ENCODE measurements at regions not wholly inside any gene's neighbourhood (a gene's known extent, or its start where the extent isn't known, plus 50 kb on each side); places are given as distances from the start of the nearest gene placed in this dataset.

DNA sequence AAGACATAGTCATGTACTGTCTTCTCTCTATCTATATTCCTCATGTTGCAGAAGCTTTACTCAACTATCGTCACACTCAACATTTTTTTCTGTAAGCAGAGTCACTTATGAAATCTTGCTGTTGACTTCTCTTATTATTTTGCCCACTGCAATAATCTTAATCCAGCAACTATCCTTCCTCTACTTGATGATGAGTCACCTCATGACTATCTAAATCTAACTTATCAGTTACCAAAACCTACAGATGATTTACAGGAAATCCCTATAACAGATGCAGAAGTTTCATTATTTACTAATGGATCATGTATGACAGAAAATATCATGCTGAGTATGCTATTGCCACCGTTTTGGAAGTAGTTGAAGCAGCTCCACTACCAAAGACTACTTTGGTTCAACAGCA lies 378.9 kb downstream of the DUSP10 start:
- Histone ChIP-seq H3K27me3 (ENCODE audit: control insufficient read depth in 2 of 2, insufficient read depth in 2 of 2, low read length in 2 of 2) (no peaks in the 10 kb centered on the region), H3K4me1 (ENCODE audit: control insufficient read depth in 2 of 2, insufficient read depth in 2 of 2, low read length in 2 of 2) (no peaks in the 10 kb centered on the region), H3K9ac (ENCODE audit: low read depth in 1 of 2, low read length in 2 of 2) (no peak overlapping the region), H3K36me3 (ENCODE audit: control insufficient read depth in 2 of 2, insufficient read depth in 2 of 2, low read length in 2 of 2) (no peaks in the 10 kb centered on the region), H3K4me3 (ENCODE audit: low read length in 2 of 2) (no peak overlapping the region), H3K27ac (ENCODE audit: low read depth in 2 of 2, low read length in 2 of 2) (no peak overlapping the region), H3K9me3 (ENCODE audit: control insufficient read depth in 2 of 2, low read length in 2 of 2) (no peaks in the 10 kb centered on the region)

DNA sequence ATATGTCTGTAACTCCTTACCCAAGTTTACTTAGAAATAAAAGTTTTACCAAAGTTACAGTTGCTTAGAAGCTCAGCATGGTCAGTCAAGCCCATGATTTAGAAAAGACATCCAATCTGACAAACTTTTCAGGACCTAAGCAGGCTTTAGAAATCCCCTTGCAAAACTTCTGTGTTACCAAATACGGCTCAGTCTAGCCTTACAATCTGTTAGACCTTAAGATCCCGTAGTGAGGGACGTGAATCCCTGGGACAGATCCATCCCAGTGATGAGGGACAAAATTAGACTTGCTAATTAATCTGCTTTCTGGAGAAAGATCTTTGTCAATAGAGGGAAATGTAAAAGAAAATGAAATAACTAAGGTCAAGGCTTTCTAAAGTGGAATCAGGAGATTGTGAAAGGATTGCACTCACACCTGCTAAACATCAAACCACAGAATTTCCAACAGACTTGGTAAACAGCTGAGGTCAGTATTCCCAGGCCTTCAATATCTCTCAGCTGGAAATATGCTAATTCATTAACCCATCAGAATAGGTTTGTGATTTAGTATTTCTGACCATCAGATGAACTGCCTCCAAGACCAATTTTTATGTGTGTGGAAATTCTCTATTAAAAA lies 375.3 kb downstream of the DUSP10 start:
- no peaks in the 10 kb centered on the region for H3K36me3 ChIP-seq (ENCODE audit: control insufficient read depth in 2 of 2, insufficient read depth in 2 of 2, low read length in 2 of 2)
- no peaks in the 10 kb centered on the region for H3K27me3 ChIP-seq (ENCODE audit: control insufficient read depth in 2 of 2, insufficient read depth in 2 of 2, low read length in 2 of 2)
- H3K4me1 ChIP-seq (ENCODE audit: control insufficient read depth in 2 of 2, insufficient read depth in 2 of 2, low read length in 2 of 2): no peaks in the 10 kb centered on the region
- no peak overlapping the region for H3K9ac ChIP-seq (ENCODE audit: low read depth in 1 of 2, low read length in 2 of 2)
- no peak overlapping the region for H3K4me3 ChIP-seq (ENCODE audit: low read length in 2 of 2)
- H3K9me3 ChIP-seq (ENCODE audit: control insufficient read depth in 2 of 2, low read length in 2 of 2): no peaks in the 10 kb centered on the region
- H3K27ac ChIP-seq (ENCODE audit: low read depth in 2 of 2, low read length in 2 of 2): no peak overlapping the region

GRCh38 chr1:221371705-221372104 lies 370.2 kb downstream of the DUSP10 start:
- Histone ChIP-seq H3K4me1 (ENCODE audit: control insufficient read depth in 2 of 2, insufficient read depth in 2 of 2, low read length in 2 of 2) (no peaks in the 10 kb centered on the region), H3K27ac (ENCODE audit: low read depth in 2 of 2, low read length in 2 of 2) (no peak overlapping the region), H3K36me3 (ENCODE audit: control insufficient read depth in 2 of 2, insufficient read depth in 2 of 2, low read length in 2 of 2) (no peaks in the 10 kb centered on the region), H3K9me3 (ENCODE audit: control insufficient read depth in 2 of 2, low read length in 2 of 2) (peaks cover 0 to 4% of the 10 kb centered on the region in 2 donors), H3K27me3 (ENCODE audit: control insufficient read depth in 2 of 2, insufficient read depth in 2 of 2, low read length in 2 of 2) (no peaks in the 10 kb centered on the region), H3K9ac (ENCODE audit: low read depth in 1 of 2, low read length in 2 of 2) (no peak overlapping the region), H3K4me3 (ENCODE audit: low read length in 2 of 2) (no peak overlapping the region)

- Histone ChIP-seq H3K27ac (ENCODE audit: low read depth in 2 of 2, low read length in 2 of 2) (no peak overlapping the region), H3K9ac (ENCODE audit: low read depth in 1 of 2, low read length in 2 of 2) (no peak overlapping the region), H3K36me3 (ENCODE audit: control insufficient read depth in 2 of 2, insufficient read depth in 2 of 2, low read length in 2 of 2) (no peaks in the 10 kb centered on the region), H3K27me3 (ENCODE audit: control insufficient read depth in 2 of 2, insufficient read depth in 2 of 2, low read length in 2 of 2) (no peaks in the 10 kb centered on the region), H3K4me3 (ENCODE audit: low read length in 2 of 2) (no peak overlapping the region), H3K4me1 (ENCODE audit: control insufficient read depth in 2 of 2, insufficient read depth in 2 of 2, low read length in 2 of 2) (no peaks in the 10 kb centered on the region), H3K9me3 (ENCODE audit: control insufficient read depth in 2 of 2, low read length in 2 of 2) (peaks cover 0 to 4% of the 10 kb centered on the region in 2 donors)
Measured at GRCh38 chr1:221373795-221374194, 368.1 kb downstream of the DUSP10 start.

- Histone ChIP-seq H3K36me3 (ENCODE audit: control insufficient read depth in 2 of 2, insufficient read depth in 2 of 2, low read length in 2 of 2) (no peaks in the 10 kb centered on the region), H3K4me1 (ENCODE audit: control insufficient read depth in 2 of 2, insufficient read depth in 2 of 2, low read length in 2 of 2) (no peaks in the 10 kb centered on the region), H3K9ac (ENCODE audit: low read depth in 1 of 2, low read length in 2 of 2) (no peak overlapping the region), H3K27me3 (ENCODE audit: control insufficient read depth in 2 of 2, insufficient read depth in 2 of 2, low read length in 2 of 2) (no peaks in the 10 kb centered on the region), H3K4me3 (ENCODE audit: low read length in 2 of 2) (no peak overlapping the region), H3K9me3 (ENCODE audit: control insufficient read depth in 2 of 2, low read length in 2 of 2) (peaks cover 0 to 4% of the 10 kb centered on the region in 2 donors), H3K27ac (ENCODE audit: low read depth in 2 of 2, low read length in 2 of 2) (no peak overlapping the region)
Measured at GRCh38 chr1:221376286-221376685, 365.6 kb downstream of the DUSP10 start.

GRCh38 chr1:221381910-221382623 lies 359.8 kb downstream of the DUSP10 start:
- Histone ChIP-seq H3K9me3 (ENCODE audit: control insufficient read depth in 2 of 2, low read length in 2 of 2) (no peaks in the 10 kb centered on the region), H3K4me3 (ENCODE audit: low read length in 2 of 2) (no peak overlapping the region), H3K27ac (ENCODE audit: low read depth in 2 of 2, low read length in 2 of 2) (no peak overlapping the region), H3K36me3 (ENCODE audit: control insufficient read depth in 2 of 2, insufficient read depth in 2 of 2, low read length in 2 of 2) (no peaks in the 10 kb centered on the region), H3K9ac (ENCODE audit: low read depth in 1 of 2, low read length in 2 of 2) (no peak overlapping the region), H3K4me1 (ENCODE audit: control insufficient read depth in 2 of 2, insufficient read depth in 2 of 2, low read length in 2 of 2) (no peaks in the 10 kb centered on the region), H3K27me3 (ENCODE audit: control insufficient read depth in 2 of 2, insufficient read depth in 2 of 2, low read length in 2 of 2) (no peaks in the 10 kb centered on the region)

DNA sequence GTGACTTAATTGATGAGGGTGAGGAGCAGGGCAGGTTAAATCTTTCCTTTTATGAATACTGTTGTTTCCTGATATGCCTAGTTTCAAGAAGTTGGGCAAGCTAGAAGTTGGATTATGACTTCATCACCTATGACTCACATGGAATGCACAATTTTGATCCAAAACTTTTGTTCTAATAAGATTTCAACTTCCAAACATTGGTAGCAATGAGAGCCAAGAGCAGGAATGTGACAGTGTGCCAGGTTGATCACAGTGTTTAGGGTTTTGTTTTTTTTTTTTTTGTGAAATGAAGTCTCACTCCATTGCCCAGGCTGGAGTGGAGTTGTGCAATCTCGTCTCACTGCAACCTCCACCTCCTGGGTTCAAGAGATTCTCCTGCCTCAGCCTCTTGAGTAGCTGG lies 349.4 kb downstream of the DUSP10 start:
- H3K36me3 ChIP-seq (ENCODE audit: control insufficient read depth in 2 of 2, insufficient read depth in 2 of 2, low read length in 2 of 2): no peaks in the 10 kb centered on the region
- no peak overlapping the region for H3K9ac ChIP-seq (ENCODE audit: low read depth in 1 of 2, low read length in 2 of 2)
- H3K9me3 ChIP-seq (ENCODE audit: control insufficient read depth in 2 of 2, low read length in 2 of 2): no peaks in the 10 kb centered on the region
- no peaks in the 10 kb centered on the region for H3K27me3 ChIP-seq (ENCODE audit: control insufficient read depth in 2 of 2, insufficient read depth in 2 of 2, low read length in 2 of 2)
- no peak overlapping the region for H3K4me3 ChIP-seq (ENCODE audit: low read length in 2 of 2)
- H3K27ac ChIP-seq (ENCODE audit: low read depth in 2 of 2, low read length in 2 of 2): no peak overlapping the region
- H3K4me1 ChIP-seq (ENCODE audit: control insufficient read depth in 2 of 2, insufficient read depth in 2 of 2, low read length in 2 of 2): no peaks in the 10 kb centered on the region

DNA sequence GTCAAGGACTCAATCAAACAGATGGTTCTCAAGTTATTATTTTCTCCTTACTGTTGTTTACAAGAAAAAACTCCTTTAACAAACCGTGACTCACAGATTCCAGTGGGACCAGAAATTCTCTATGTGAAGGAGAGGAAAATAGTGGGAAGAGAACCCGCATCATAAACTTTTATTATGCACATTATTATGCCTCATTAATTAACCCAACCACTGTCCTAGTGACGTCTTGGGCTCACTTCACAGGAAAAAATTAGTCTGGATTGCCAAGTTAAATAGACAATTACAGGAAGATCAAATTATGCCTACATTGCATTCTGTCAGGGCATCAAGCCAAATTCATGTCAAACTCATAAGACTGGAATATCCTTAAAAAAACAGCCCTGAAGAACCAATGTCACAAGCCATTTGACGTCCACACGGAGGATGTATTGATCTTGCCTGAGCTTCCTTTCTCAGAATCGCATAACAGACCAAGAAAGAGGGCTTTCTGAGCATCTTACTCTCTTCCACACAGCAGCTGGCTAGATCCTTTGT lies 347.8 kb downstream of the DUSP10 start:
- H3K27me3 ChIP-seq (ENCODE audit: control insufficient read depth in 2 of 2, insufficient read depth in 2 of 2, low read length in 2 of 2): no peaks in the 10 kb centered on the region
- H3K9me3 ChIP-seq (ENCODE audit: control insufficient read depth in 2 of 2, low read length in 2 of 2): no peaks in the 10 kb centered on the region
- H3K9ac ChIP-seq (ENCODE audit: low read depth in 1 of 2, low read length in 2 of 2): no peak overlapping the region
- H3K27ac ChIP-seq (ENCODE audit: low read depth in 2 of 2, low read length in 2 of 2): no peak overlapping the region
- H3K4me3 ChIP-seq (ENCODE audit: low read length in 2 of 2): no peak overlapping the region
- no peaks in the 10 kb centered on the region for H3K4me1 ChIP-seq (ENCODE audit: control insufficient read depth in 2 of 2, insufficient read depth in 2 of 2, low read length in 2 of 2)
- H3K36me3 ChIP-seq (ENCODE audit: control insufficient read depth in 2 of 2, insufficient read depth in 2 of 2, low read length in 2 of 2): no peaks in the 10 kb centered on the region

- H3K36me3 ChIP-seq (ENCODE audit: control insufficient read depth in 2 of 2, insufficient read depth in 2 of 2, low read length in 2 of 2): no peaks in the 10 kb centered on the region
- no peak overlapping the region for H3K4me3 ChIP-seq (ENCODE audit: low read length in 2 of 2)
Measured at GRCh38 chr1:221396526-221396925, 345.4 kb downstream of the DUSP10 start.

GRCh38 chr1:221397141-221397540 lies 344.7 kb downstream of the DUSP10 start:
- H3K36me3 ChIP-seq (ENCODE audit: control insufficient read depth in 2 of 2, insufficient read depth in 2 of 2, low read length in 2 of 2): no peaks in the 10 kb centered on the region
- no peaks in the 10 kb centered on the region for H3K27me3 ChIP-seq (ENCODE audit: control insufficient read depth in 2 of 2, insufficient read depth in 2 of 2, low read length in 2 of 2)
- H3K4me1 ChIP-seq (ENCODE audit: control insufficient read depth in 2 of 2, insufficient read depth in 2 of 2, low read length in 2 of 2): no peaks in the 10 kb centered on the region
- H3K9ac ChIP-seq (ENCODE audit: low read depth in 1 of 2, low read length in 2 of 2): no peak overlapping the region
- no peaks in the 10 kb centered on the region for H3K9me3 ChIP-seq (ENCODE audit: control insufficient read depth in 2 of 2, low read length in 2 of 2)
- H3K27ac ChIP-seq (ENCODE audit: low read depth in 2 of 2, low read length in 2 of 2): no peak overlapping the region
- no peak overlapping the region for H3K4me3 ChIP-seq (ENCODE audit: low read length in 2 of 2)

More at GRCh38 chr1:221396526-221396925, 345.4 kb downstream of the DUSP10 start:
- H3K27me3 ChIP-seq (ENCODE audit: control insufficient read depth in 2 of 2, insufficient read depth in 2 of 2, low read length in 2 of 2): no peaks in the 10 kb centered on the region
- H3K9me3 ChIP-seq (ENCODE audit: control insufficient read depth in 2 of 2, low read length in 2 of 2): no peaks in the 10 kb centered on the region
- no peaks in the 10 kb centered on the region for H3K4me1 ChIP-seq (ENCODE audit: control insufficient read depth in 2 of 2, insufficient read depth in 2 of 2, low read length in 2 of 2)
- no peak overlapping the region for H3K27ac ChIP-seq (ENCODE audit: low read depth in 2 of 2, low read length in 2 of 2)
- H3K9ac ChIP-seq (ENCODE audit: low read depth in 1 of 2, low read length in 2 of 2): no peak overlapping the region
